Neural progenitor cell (in vitro differentiated cells): ENCODE measurements at regions not wholly inside any gene's neighbourhood (a gene's known extent, or its start where the extent isn't known, plus 50 kb on each side); places are given as distances from the start of the nearest gene placed in this dataset.

Experiments used
- DNase-seq: peaks from one replicate; pipeline ENCODE4 v3.0.0-alpha.2; 2016; ENCODE audit warnings: low spot score
- H2AFZ ChIP-seq: fragments of 200-600 bp; sonication (generic); replicated peaks from 2 replicates; pipeline ENCODE4 v1.6.1; 2016; ENCODE audit warnings: antibody characterized with exemption
- H3F3A ChIP-seq: fragments of 200-600 bp; sonication (generic); 2 replicates; pipeline ENCODE4 v1.6.1; 2016; ENCODE audit warnings: antibody characterized with exemption, low read depth
- H3K27ac ChIP-seq: fragments of 200-600 bp; sonication (generic); 2 replicates; pipeline ENCODE4 v1.5.1; 2016; ENCODE audit warnings: mild to moderate bottlenecking
- H3K27me3 ChIP-seq: fragments of 200-600 bp; sonication (generic); 2 replicates; pipeline ENCODE4 v1.6.1; 2016; ENCODE audit warnings: mild to moderate bottlenecking, moderate library complexity
- H3K36me3 ChIP-seq: fragments of 200-600 bp; sonication (generic); 2 replicates; pipeline ENCODE4 v1.5.1; 2016
- H3K4me1 ChIP-seq: fragments of 200-600 bp; sonication (generic); 2 replicates; pipeline ENCODE4 v1.6.1; 2016; ENCODE audit warnings: mixed run types
- H3K4me2 ChIP-seq: fragments of 200-600 bp; sonication (generic); 2 replicates; pipeline ENCODE4 v1.6.1; 2016
- H3K4me3 ChIP-seq: fragments of 200-600 bp; sonication (generic); 2 replicates; pipeline ENCODE4 v1.5.1; 2016
- H3K79me2 ChIP-seq: fragments of 200-600 bp; sonication (generic); 2 replicates; pipeline ENCODE4 v1.6.1; 2016; ENCODE audit warnings: low read depth
- H3K9ac ChIP-seq: fragments of 200-600 bp; sonication (generic); 2 replicates; pipeline ENCODE4 v1.6.1; 2016
- H3K9me3 ChIP-seq: fragments of 200-600 bp; sonication (generic); 2 replicates; pipeline ENCODE4 v1.5.1; 2016; ENCODE audit warnings: low read depth
- H4K20me1 ChIP-seq: fragments of 200-600 bp; sonication (generic); 2 replicates; pipeline ENCODE4 v1.6.1; 2016; ENCODE audit warnings: low read depth
- H3K27ac Mint-ChIP-seq: 3 replicates; pipeline ENCODE4 v1.8.0; 2021; ENCODE audit warnings: mixed read lengths
- H3K27me3 Mint-ChIP-seq: 2 replicates; pipeline ENCODE4 v1.8.0; 2022; ENCODE audit warnings: low read depth, mild to moderate bottlenecking, inconsistent platforms, moderate library complexity, mixed read lengths; ENCODE audit not compliant: insufficient read depth
- H3K36me3 Mint-ChIP-seq: 3 replicates; pipeline ENCODE4 v1.8.0; 2021; ENCODE audit warnings: mixed read lengths
- H3K4me1 Mint-ChIP-seq: 3 replicates; pipeline ENCODE4 v1.8.0; 2021; ENCODE audit warnings: mixed read lengths
- H3K4me3 Mint-ChIP-seq: 3 replicates; pipeline ENCODE4 v1.8.0; 2021; ENCODE audit warnings: mild to moderate bottlenecking, moderate library complexity, mixed read lengths
- H3K9me3 Mint-ChIP-seq: 3 replicates; pipeline ENCODE4 v1.8.0; 2020; ENCODE audit warnings: mixed read lengths
- CTCF ChIP-seq: fragments of 200-600 bp; sonication (generic); IDR thresholded peaks from 2 replicates; pipeline ENCODE4 v1.5.1; 2017; ENCODE audit warnings: antibody characterized with exemption, mild to moderate bottlenecking
- EZH2 ChIP-seq: fragments of 200-600 bp; sonication (generic); IDR thresholded peaks from 2 replicates; pipeline ENCODE4 v1.6.1; 2017; ENCODE audit warnings: antibody characterized with exemption, mild to moderate bottlenecking, moderate library complexity
- EZH2phosphoT487 ChIP-seq: fragments of 200-600 bp; sonication (generic); IDR thresholded peaks from 2 replicates; pipeline ENCODE4 v1.6.1; 2017; ENCODE audit warnings: antibody characterized with exemption

GRCh38 chr7:155907450-155908200 lies 95.4 kb upstream of the SHH start:
- Mint-ChIP-seq H3K9me3 (peaks cover 17% of the 10 kb centered on the region), H3K27me3 (peaks cover 6% of the 10 kb centered on the region), H3K4me3 (no peak overlapping the region), H3K27ac (no peak overlapping the region), H3K36me3 (no peaks in the 10 kb centered on the region), H3K4me1 (no peaks in the 10 kb centered on the region)
- Histone ChIP-seq H3K9ac (no peak overlapping the region), H3K27me3 (no peaks in the 10 kb centered on the region), H3F3A (no peaks in the 10 kb centered on the region), H2AFZ (no peak overlapping the region), H3K4me3 (no peak overlapping the region), H3K9me3 (no peaks in the 10 kb centered on the region), H3K36me3 (no peaks in the 10 kb centered on the region), H3K27ac (no peak overlapping the region), H4K20me1 (no peaks in the 10 kb centered on the region), H3K79me2 (no peaks in the 10 kb centered on the region), H3K4me2 (no peak overlapping the region), H3K4me1 (no peaks in the 10 kb centered on the region)
- no peak for TF ChIP-seq EZH2
- no peak for TF ChIP-seq CTCF
- TF ChIP-seq EZH2phosphoT487 = no peak
- DNase-seq = no peak

- no peak overlapping the region for H3K27ac Mint-ChIP-seq
- Histone ChIP-seq H3F3A (no peaks in the 10 kb centered on the region), H3K4me3 (no peak overlapping the region), H3K36me3 (no peaks in the 10 kb centered on the region), H3K27me3 (no peaks in the 10 kb centered on the region), H3K9ac (no peak overlapping the region), H3K79me2 (no peaks in the 10 kb centered on the region), H3K27ac (no peak overlapping the region), H3K4me2 (no peak overlapping the region), H2AFZ (no peak overlapping the region), H3K4me1 (no peaks in the 10 kb centered on the region), H3K9me3 (no peaks in the 10 kb centered on the region), H4K20me1 (no peaks in the 10 kb centered on the region)
- TF ChIP-seq EZH2phosphoT487 = no peak
- no peak for TF ChIP-seq CTCF
- TF ChIP-seq EZH2 = no peak
- H3K27me3 Mint-ChIP-seq = peaks cover 5% of the 10 kb centered on the region
- H3K36me3 Mint-ChIP-seq = no peaks in the 10 kb centered on the region
- DNase-seq = no peak
- H3K4me3 Mint-ChIP-seq = no peak overlapping the region
- H3K9me3 Mint-ChIP-seq = peaks cover 19% of the 10 kb centered on the region
- no peaks in the 10 kb centered on the region for H3K4me1 Mint-ChIP-seq
These were observed 88.9 kb upstream of the SHH start for GRCh38 chr7:155901176-155901575.

- Histone ChIP-seq H3K4me3 (no peak overlapping the region), H3K36me3 (no peaks in the 10 kb centered on the region), H4K20me1 (no peaks in the 10 kb centered on the region), H3K4me1 (no peaks in the 10 kb centered on the region), H3K27ac (no peak overlapping the region), H3K9me3 (no peaks in the 10 kb centered on the region), H3K9ac (no peak overlapping the region), H3F3A (no peaks in the 10 kb centered on the region), H3K4me2 (no peak overlapping the region), H3K79me2 (no peaks in the 10 kb centered on the region), H2AFZ (no peak overlapping the region), H3K27me3 (peaks cover 3% of the 10 kb centered on the region)
- Mint-ChIP-seq H3K4me1 (no peaks in the 10 kb centered on the region), H3K36me3 (no peaks in the 10 kb centered on the region), H3K4me3 (no peak overlapping the region), H3K27me3 (peaks cover 2% of the 10 kb centered on the region), H3K27ac (no peak overlapping the region), H3K9me3 (peaks cover 19% of the 10 kb centered on the region)
- no peak for DNase-seq
- TF ChIP-seq EZH2phosphoT487 = no peak
- no peak for TF ChIP-seq CTCF
- TF ChIP-seq EZH2 = no peak
These were observed 87.3 kb upstream of the SHH start for GRCh38 chr7:155899596-155899995.
